ENCODE measurements at regions not wholly inside any gene's neighbourhood (a gene's known extent, or its start where the extent isn't known, plus 50 kb on each side); places are given as distances from the start of the nearest gene placed in this dataset.

- TF ChIP-seq CTCF (IDR thresholded peaks at IDR 0.05) = no peak
- TF ChIP-seq EZH2 (IDR thresholded peaks at IDR 0.05; ENCODE audit: borderline replicate concordance, insufficient read depth, low read depth, low read length, poor library complexity, severe bottlenecking) = no peak
Measured at GRCh38 chr6:74755196-74755595, 450.7 kb downstream of the COL12A1 start.
